ENCODE measurements at regions not wholly inside any gene's neighbourhood (a gene's known extent, or its start where the extent isn't known, plus 50 kb on each side); places are given as distances from the start of the nearest gene placed in this dataset.

DNA sequence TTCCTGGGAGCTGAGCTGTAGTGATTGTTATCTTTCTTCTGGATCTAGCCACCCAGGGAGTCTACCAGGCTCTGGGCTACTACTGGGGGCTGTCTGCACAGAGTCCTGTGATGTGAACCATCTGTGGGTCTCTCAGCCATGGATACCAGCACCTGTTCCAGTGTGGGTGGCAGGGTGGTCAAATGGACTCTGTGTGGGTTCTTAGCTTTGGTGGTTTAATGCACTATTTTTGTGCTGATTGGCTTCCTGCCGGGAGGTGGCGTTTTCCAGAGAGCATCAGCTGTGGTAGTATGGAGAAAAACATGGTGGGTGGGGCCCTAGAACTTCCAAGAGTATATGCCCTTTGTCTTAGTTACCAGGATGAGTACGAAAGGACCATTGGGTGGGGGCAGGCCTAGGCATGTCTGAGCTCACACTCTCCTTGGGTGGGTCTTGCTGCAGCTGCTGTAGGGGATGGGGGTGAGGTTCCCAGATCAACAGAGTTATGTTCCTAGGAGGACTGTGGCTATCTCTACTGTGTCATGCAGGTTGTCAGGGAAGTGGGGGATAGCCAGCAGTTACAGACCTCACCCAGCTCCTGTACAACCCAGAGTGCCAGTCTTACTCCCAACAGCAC lies 264.8 kb upstream of the LDB2 start:
- Histone ChIP-seq H3K27me3 (no peaks in the 10 kb centered on the region), H3K36me3 (no peaks in the 10 kb centered on the region), H3K9me3 (peaks cover 0 to 13% (median 4%) of the 10 kb centered on the region in 4 donors), H3K4me3 (no peak overlapping the region), H3K4me1 (no peaks in the 10 kb centered on the region), H3K27ac (no peak overlapping the region)
- intact Hi-C loops (cut with DNase I; ENCODE audit: low total_unique reads), result no loop called here
- no peak for DNase-seq
- TF ChIP-seq, protein P1, sequence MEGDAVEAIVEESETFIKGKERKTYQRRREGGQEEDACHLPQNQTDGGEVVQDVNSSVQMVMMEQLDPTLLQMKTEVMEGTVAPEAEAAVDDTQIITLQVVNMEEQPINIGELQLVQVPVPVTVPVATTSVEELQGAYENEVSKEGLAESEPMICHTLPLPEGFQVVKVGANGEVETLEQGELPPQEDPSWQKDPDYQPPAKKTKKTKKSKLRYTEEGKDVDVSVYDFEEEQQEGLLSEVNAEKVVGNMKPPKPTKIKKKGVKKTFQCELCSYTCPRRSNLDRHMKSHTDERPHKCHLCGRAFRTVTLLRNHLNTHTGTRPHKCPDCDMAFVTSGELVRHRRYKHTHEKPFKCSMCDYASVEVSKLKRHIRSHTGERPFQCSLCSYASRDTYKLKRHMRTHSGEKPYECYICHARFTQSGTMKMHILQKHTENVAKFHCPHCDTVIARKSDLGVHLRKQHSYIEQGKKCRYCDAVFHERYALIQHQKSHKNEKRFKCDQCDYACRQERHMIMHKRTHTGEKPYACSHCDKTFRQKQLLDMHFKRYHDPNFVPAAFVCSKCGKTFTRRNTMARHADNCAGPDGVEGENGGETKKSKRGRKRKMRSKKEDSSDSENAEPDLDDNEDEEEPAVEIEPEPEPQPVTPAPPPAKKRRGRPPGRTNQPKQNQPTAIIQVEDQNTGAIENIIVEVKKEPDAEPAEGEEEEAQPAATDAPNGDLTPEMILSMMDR (IDR thresholded peaks at IDR 0.05), result no peak
- TF ChIP-seq POLR2A (IDR thresholded peaks at IDR 0.05) (no peak), EP300 (IDR thresholded peaks at IDR 0.05) (no peak), POLR2AphosphoS5 (IDR thresholded peaks at IDR 0.05) (no peak)
- WGBS, 5 donors, result 85 to 94% (median 86%) methylated on average over 3 of the region's 3 CpGs

DNA sequence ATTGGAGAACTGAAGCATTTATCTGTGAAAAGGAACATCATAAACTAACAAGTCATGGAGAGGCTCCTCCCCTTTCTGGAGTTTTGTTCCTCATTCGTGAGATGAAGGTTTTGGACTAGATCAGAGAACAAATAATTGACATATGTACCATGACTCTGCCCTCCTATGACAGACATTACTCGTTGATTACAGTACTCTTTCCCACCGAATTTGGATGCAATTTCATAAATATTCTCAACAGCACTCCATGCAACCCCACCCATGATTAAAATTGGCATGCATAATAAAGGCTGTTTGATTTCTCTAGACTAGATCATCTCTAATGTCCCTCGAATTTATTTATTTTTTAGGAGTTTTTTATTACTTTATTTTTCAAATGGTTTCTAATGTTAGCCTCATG lies 258.9 kb upstream of the LDB2 start:
- H3K27me3 ChIP-seq, result no peaks in the 10 kb centered on the region
- H3K9me3 ChIP-seq, result peaks cover 0 to 13% (median 3%) of the 10 kb centered on the region in 4 donors
- intact Hi-C loops (cut with DNase I; ENCODE audit: low total_unique reads), result no loop called here
- 65 to 74% (median 73%) methylated on average over 4 of the region's 4 CpGs for WGBS, 5 donors
- DNase-seq, result no peak
- H3K4me3 ChIP-seq, result no peak overlapping the region
- H3K4me1 ChIP-seq, result no peaks in the 10 kb centered on the region
- H3K27ac ChIP-seq, result no peak overlapping the region
- no peaks in the 10 kb centered on the region for H3K36me3 ChIP-seq
- TF ChIP-seq, protein P1 (IDR thresholded peaks at IDR 0.05), result no peak
- no peak for TF ChIP-seq POLR2A (IDR thresholded peaks at IDR 0.05)
- TF ChIP-seq POLR2AphosphoS5 (IDR thresholded peaks at IDR 0.05), result no peak
- no peak for TF ChIP-seq EP300 (IDR thresholded peaks at IDR 0.05)

DNA sequence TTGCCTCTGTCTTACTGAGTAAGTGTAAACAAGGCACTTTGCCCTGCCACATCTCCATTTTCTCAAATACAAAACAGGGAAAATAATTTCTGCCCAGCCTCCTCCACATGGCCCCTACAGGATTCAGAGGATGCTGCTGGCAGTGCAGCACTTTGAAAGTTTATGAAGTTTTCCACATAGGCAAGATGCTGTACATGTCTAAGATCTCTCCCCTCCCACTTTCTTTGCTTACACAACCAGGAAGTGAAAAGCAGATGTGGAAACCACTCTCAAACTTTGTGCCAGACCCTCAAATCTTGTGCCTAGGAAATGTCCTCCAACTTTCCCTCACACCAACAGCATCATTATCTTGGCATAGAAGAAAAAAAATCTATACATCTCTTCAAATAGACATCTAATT lies 257.0 kb upstream of the LDB2 start:
- intact Hi-C loops (cut with DNase I; ENCODE audit: low total_unique reads), result no loop called here
- no peaks in the 10 kb centered on the region for H3K9me3 ChIP-seq
- no peaks in the 10 kb centered on the region for H3K27me3 ChIP-seq
- H3K36me3 ChIP-seq, result no peaks in the 10 kb centered on the region
- DNase-seq, result no peak
- no peak overlapping the region for H3K27ac ChIP-seq
- H3K4me1 ChIP-seq, result no peaks in the 10 kb centered on the region
- no peak overlapping the region for H3K4me3 ChIP-seq
- TF ChIP-seq POLR2AphosphoS5 (IDR thresholded peaks at IDR 0.05) (no peak), EP300 (IDR thresholded peaks at IDR 0.05) (no peak), POLR2A (IDR thresholded peaks at IDR 0.05) (no peak)
- TF ChIP-seq, protein P1 (IDR thresholded peaks at IDR 0.05), result no peak

DNA sequence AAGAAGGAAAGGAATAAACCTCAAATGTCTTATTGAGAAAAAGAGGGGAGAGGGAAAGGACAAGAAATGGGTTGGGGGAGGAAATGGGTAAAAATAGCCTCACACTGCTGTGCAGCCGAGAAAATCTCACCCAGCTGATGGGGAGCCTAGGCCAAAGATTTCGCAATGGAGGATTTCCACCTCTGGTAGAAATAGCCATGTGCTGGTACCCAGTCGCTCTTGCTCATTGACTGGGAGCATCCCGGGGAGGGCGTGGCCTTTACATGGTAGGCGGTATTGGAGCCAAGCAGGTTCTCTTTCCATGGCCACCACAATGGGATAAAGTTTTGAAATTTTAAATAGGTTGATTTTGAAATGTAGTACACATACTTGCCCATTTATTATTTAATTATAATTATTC lies 255.1 kb upstream of the LDB2 start:
- H3K36me3 ChIP-seq, result no peaks in the 10 kb centered on the region
- no peak for TF ChIP-seq POLR2A (IDR thresholded peaks at IDR 0.05)
- TF ChIP-seq, protein P1 (IDR thresholded peaks at IDR 0.05), result no peak
- TF ChIP-seq POLR2AphosphoS5 (IDR thresholded peaks at IDR 0.05), result no peak
- no peak for TF ChIP-seq EP300 (IDR thresholded peaks at IDR 0.05)
- H3K4me1 ChIP-seq, result no peaks in the 10 kb centered on the region
- H3K27ac ChIP-seq, result no peak overlapping the region
- H3K4me3 ChIP-seq, result no peak overlapping the region
- peaks cover 0 to 5% (median 0%) of the 10 kb centered on the region in 4 donors for H3K9me3 ChIP-seq
- no peaks in the 10 kb centered on the region for H3K27me3 ChIP-seq
- WGBS, 5 donors, result 86 to 94% (median 90%) methylated on average over 6 of the region's 6 CpGs
- intact Hi-C loops (cut with DNase I; ENCODE audit: low total_unique reads), result no loop called here
- DNase-seq, result no peak

All from stomach (tissue), 8 donors.